ENCODE measurements at regions not wholly inside any gene's neighbourhood (a gene's known extent, or its start where the extent isn't known, plus 50 kb on each side); places are given as distances from the start of the nearest gene placed in this dataset.

DNA sequence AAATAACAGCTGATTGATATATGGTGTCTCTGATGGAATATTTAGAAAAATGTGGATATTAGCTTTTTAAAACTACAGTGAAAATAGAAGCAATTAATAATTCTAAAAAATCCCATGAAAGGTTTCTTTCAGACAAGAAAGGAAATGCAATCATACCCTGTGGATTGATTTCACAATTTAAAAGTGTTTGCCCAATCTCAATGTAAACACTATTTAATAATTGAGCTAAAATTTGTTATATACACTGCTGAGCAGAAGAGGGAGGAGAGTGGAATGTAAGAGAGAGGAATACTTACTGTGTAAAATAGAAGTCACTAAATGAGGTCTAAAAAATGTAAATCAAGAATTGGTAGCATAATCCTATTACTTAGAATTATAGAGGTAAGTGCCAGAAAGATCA, 76.9 kb downstream of the FEM1C start:
- TF ChIP-seq POLR2A (IDR thresholded peaks at IDR 0.05; ENCODE audit: low read depth, low read length) (no peak), POLR2AphosphoS5 (IDR thresholded peaks at IDR 0.05; ENCODE audit: low read depth, low read length) (no peak), PAX5 (IDR thresholded peaks at IDR 0.05; ENCODE audit: insufficient read depth, low read length, severe bottlenecking) (no peak), TAF1 (IDR thresholded peaks at IDR 0.05; ENCODE audit: low read depth, low read length) (no peak)
